ENCODE measurements at regions not wholly inside any gene's neighbourhood (a gene's known extent, or its start where the extent isn't known, plus 50 kb on each side); places are given as distances from the start of the nearest gene placed in this dataset.

GRCh38 chr3:22506871-22507270 lies 696.3 kb upstream of the UBE2E2 start:
- Histone ChIP-seq H3K4me3 (ENCODE audit: low read depth, low read length) (no peak overlapping the region), H2AK5ac (ENCODE audit: low read length) (no peak overlapping the region), H2AFZ (ENCODE audit: insufficient read depth, low read length, poor library complexity) (no peak overlapping the region), H3K79me1 (ENCODE audit: low read length) (no peaks in the 10 kb centered on the region), H3K14ac (ENCODE audit: low read length) (no peak overlapping the region), H3K27ac (ENCODE audit: low read depth, low read length) (no peak overlapping the region), H3K9ac (ENCODE audit: low read length) (no peak overlapping the region), H3K9me3 (ENCODE audit: insufficient read depth, low read depth, low read length) (peaks cover 4% of the 10 kb centered on the region), H2BK120ac (ENCODE audit: insufficient read depth, low read length, poor library complexity) (no peak overlapping the region), H4K91ac (ENCODE audit: low read depth, low read length) (no peak overlapping the region), H3K18ac (ENCODE audit: low read length) (no peak overlapping the region), H3K36me3 (ENCODE audit: control insufficient read depth in 1 of 2, insufficient read depth in 2 of 2, low read length in 2 of 2) (no peaks in the 10 kb centered on the region), H3K27me3 (ENCODE audit: insufficient read depth, low read length) (no peaks in the 10 kb centered on the region), H3K4ac (ENCODE audit: low read depth, low read length) (no peak overlapping the region), H2BK5ac (ENCODE audit: low read depth, low read length, poor library complexity) (no peak overlapping the region), H3K4me1 (ENCODE audit: control insufficient read depth in 1 of 2, insufficient read depth in 2 of 2, low read length in 2 of 2) (no peaks in the 10 kb centered on the region), H2BK12ac (ENCODE audit: low read length) (no peak overlapping the region), H4K12ac (ENCODE audit: low read depth, low read length) (no peak overlapping the region), H3K4me2 (ENCODE audit: low read length) (no peak overlapping the region), H4K8ac (ENCODE audit: low read depth, low read length) (no peak overlapping the region), H3K23ac (ENCODE audit: low read length) (no peak overlapping the region), H3K79me2 (ENCODE audit: control insufficient read depth, insufficient read depth, low read length, poor library complexity) (no peaks in the 10 kb centered on the region)
- no peak for DNase-seq
- no CpG with 5 or more reads among the region's 1 CpG for WGBS (ENCODE audit: extremely low coverage, insufficient coverage, insufficient read length)

- H3K4me1 ChIP-seq (ENCODE audit: control insufficient read depth in 1 of 2, insufficient read depth in 2 of 2, low read length in 2 of 2): no peaks in the 10 kb centered on the region
- DNase-seq: no peak
- H3K27me3 ChIP-seq (ENCODE audit: insufficient read depth, low read length): no peaks in the 10 kb centered on the region
- H3K18ac ChIP-seq (ENCODE audit: low read length): no peak overlapping the region
- no peaks in the 10 kb centered on the region for H3K79me1 ChIP-seq (ENCODE audit: low read length)
- H3K79me2 ChIP-seq (ENCODE audit: control insufficient read depth, insufficient read depth, low read length, poor library complexity): no peaks in the 10 kb centered on the region
- no peak overlapping the region for H3K4me2 ChIP-seq (ENCODE audit: low read length)
- no peak overlapping the region for H3K4ac ChIP-seq (ENCODE audit: low read depth, low read length)
- no peak overlapping the region for H2AK5ac ChIP-seq (ENCODE audit: low read length)
- H2BK5ac ChIP-seq (ENCODE audit: low read depth, low read length, poor library complexity): no peak overlapping the region
- no peak overlapping the region for H2BK12ac ChIP-seq (ENCODE audit: low read length)
- peaks cover 4% of the 10 kb centered on the region for H3K9me3 ChIP-seq (ENCODE audit: insufficient read depth, low read depth, low read length)
- no peak overlapping the region for H3K27ac ChIP-seq (ENCODE audit: low read depth, low read length)
- H3K4me3 ChIP-seq (ENCODE audit: low read depth, low read length): no peak overlapping the region
- H4K91ac ChIP-seq (ENCODE audit: low read depth, low read length): no peak overlapping the region
- H3K36me3 ChIP-seq (ENCODE audit: control insufficient read depth in 1 of 2, insufficient read depth in 2 of 2, low read length in 2 of 2): no peaks in the 10 kb centered on the region
- no peak overlapping the region for H3K23ac ChIP-seq (ENCODE audit: low read length)
- H3K9ac ChIP-seq (ENCODE audit: low read length): no peak overlapping the region
- no peak overlapping the region for H2AFZ ChIP-seq (ENCODE audit: insufficient read depth, low read length, poor library complexity)
- no peak overlapping the region for H4K12ac ChIP-seq (ENCODE audit: low read depth, low read length)
- no peak overlapping the region for H3K14ac ChIP-seq (ENCODE audit: low read length)
- H2BK120ac ChIP-seq (ENCODE audit: insufficient read depth, low read length, poor library complexity): no peak overlapping the region
- no peak overlapping the region for H4K8ac ChIP-seq (ENCODE audit: low read depth, low read length)
Observed at GRCh38 chr3:22507709-22508108, 695.4 kb upstream of the UBE2E2 start.

- no peaks in the 10 kb centered on the region for H3K9me3 ChIP-seq (ENCODE audit: insufficient read depth, low read depth, low read length)
- H3K4ac ChIP-seq (ENCODE audit: low read depth, low read length): no peak overlapping the region
- H2AK5ac ChIP-seq (ENCODE audit: low read length): no peak overlapping the region
- no peaks in the 10 kb centered on the region for H3K4me1 ChIP-seq (ENCODE audit: control insufficient read depth in 1 of 2, insufficient read depth in 2 of 2, low read length in 2 of 2)
- no CpG with 5 or more reads among the region's 3 CpGs for WGBS (ENCODE audit: extremely low coverage, insufficient coverage, insufficient read length)
- no peak for DNase-seq
- no peak overlapping the region for H3K4me2 ChIP-seq (ENCODE audit: low read length)
- no peak overlapping the region for H3K14ac ChIP-seq (ENCODE audit: low read length)
- no peak overlapping the region for H2AFZ ChIP-seq (ENCODE audit: insufficient read depth, low read length, poor library complexity)
- no peak overlapping the region for H4K8ac ChIP-seq (ENCODE audit: low read depth, low read length)
- no peak overlapping the region for H2BK120ac ChIP-seq (ENCODE audit: insufficient read depth, low read length, poor library complexity)
- H2BK12ac ChIP-seq (ENCODE audit: low read length): no peak overlapping the region
- H3K27me3 ChIP-seq (ENCODE audit: insufficient read depth, low read length): no peaks in the 10 kb centered on the region
- H3K9ac ChIP-seq (ENCODE audit: low read length): no peak overlapping the region
- no peak overlapping the region for H3K18ac ChIP-seq (ENCODE audit: low read length)
- no peak overlapping the region for H3K4me3 ChIP-seq (ENCODE audit: low read depth, low read length)
- no peak overlapping the region for H2BK5ac ChIP-seq (ENCODE audit: low read depth, low read length, poor library complexity)
- H4K91ac ChIP-seq (ENCODE audit: low read depth, low read length): no peak overlapping the region
- H3K79me1 ChIP-seq (ENCODE audit: low read length): no peaks in the 10 kb centered on the region
- H3K23ac ChIP-seq (ENCODE audit: low read length): no peak overlapping the region
- H3K79me2 ChIP-seq (ENCODE audit: control insufficient read depth, insufficient read depth, low read length, poor library complexity): no peaks in the 10 kb centered on the region
- H3K36me3 ChIP-seq (ENCODE audit: control insufficient read depth in 1 of 2, insufficient read depth in 2 of 2, low read length in 2 of 2): no peaks in the 10 kb centered on the region
- no peak overlapping the region for H4K12ac ChIP-seq (ENCODE audit: low read depth, low read length)
- no peak overlapping the region for H3K27ac ChIP-seq (ENCODE audit: low read depth, low read length)
Observed at GRCh38 chr3:22523925-22524324, 679.2 kb upstream of the UBE2E2 start.

- Histone ChIP-seq H3K9ac (ENCODE audit: low read length) (no peak overlapping the region), H2BK12ac (ENCODE audit: low read length) (no peak overlapping the region), H2BK120ac (ENCODE audit: insufficient read depth, low read length, poor library complexity) (no peak overlapping the region), H3K18ac (ENCODE audit: low read length) (no peak overlapping the region), H4K8ac (ENCODE audit: low read depth, low read length) (no peak overlapping the region), H4K12ac (ENCODE audit: low read depth, low read length) (no peak overlapping the region), H4K91ac (ENCODE audit: low read depth, low read length) (no peak overlapping the region), H3K23ac (ENCODE audit: low read length) (no peak overlapping the region), H3K36me3 (ENCODE audit: control insufficient read depth in 1 of 2, insufficient read depth in 2 of 2, low read length in 2 of 2) (no peaks in the 10 kb centered on the region), H3K4me3 (ENCODE audit: low read depth, low read length) (no peak overlapping the region), H3K4ac (ENCODE audit: low read depth, low read length) (no peak overlapping the region), H3K14ac (ENCODE audit: low read length) (no peak overlapping the region), H2BK5ac (ENCODE audit: low read depth, low read length, poor library complexity) (no peak overlapping the region), H3K27ac (ENCODE audit: low read depth, low read length) (no peak overlapping the region), H3K79me2 (ENCODE audit: control insufficient read depth, insufficient read depth, low read length, poor library complexity) (no peaks in the 10 kb centered on the region), H2AK5ac (ENCODE audit: low read length) (no peak overlapping the region), H3K9me3 (ENCODE audit: insufficient read depth, low read depth, low read length) (no peaks in the 10 kb centered on the region), H3K4me2 (ENCODE audit: low read length) (no peak overlapping the region), H3K79me1 (ENCODE audit: low read length) (no peaks in the 10 kb centered on the region), H2AFZ (ENCODE audit: insufficient read depth, low read length, poor library complexity) (no peak overlapping the region), H3K27me3 (ENCODE audit: insufficient read depth, low read length) (no peaks in the 10 kb centered on the region), H3K4me1 (ENCODE audit: control insufficient read depth in 1 of 2, insufficient read depth in 2 of 2, low read length in 2 of 2) (no peaks in the 10 kb centered on the region)
- no peak for DNase-seq
- no CpG with 5 or more reads among the region's 1 CpG for WGBS (ENCODE audit: extremely low coverage, insufficient coverage, insufficient read length)
Observed at GRCh38 chr3:22526266-22526837, 676.8 kb upstream of the UBE2E2 start.
